Activated B cell treated with CpG ODN at 0.5 μM for 24 hours (primary cell): ENCODE measurements at regions not wholly inside any gene's neighbourhood (a gene's known extent, or its start where the extent isn't known, plus 50 kb on each side); places are given as distances from the start of the nearest gene placed in this dataset.

ENCODE experiments used
- ATAC-seq: fragments of 200-7000 bp; cut with Tn5 transposase; one replicate; pipeline ENCODE4 v1.10.0; 2021; ENCODE audit warnings: low read depth, mild to moderate bottlenecking, moderate library complexity
- CTCF ChIA-PET: fragments of 350-600 bp; sonication (Branson Sonifier 250); formaldehyde crosslinking; loops from one replicate; lab custom pipeline; 2021; ENCODE audit warnings: antibody characterized with exemption; lab: Charles Lee
- POLR2A ChIA-PET: fragments of 350-600 bp; sonication (Branson Sonifier 250); formaldehyde crosslinking; loops from one replicate; lab custom pipeline; 2021; ENCODE audit warnings: antibody characterized with exemption; lab: Charles Lee
- DNase-seq: peaks from one replicate; pipeline ENCODE4 v3.0.0; 2022
- H3K27ac Mint-ChIP-seq: one replicate; pipeline ENCODE4 v1.8.0; 2020; ENCODE audit warnings: mixed read lengths
- H3K27me3 Mint-ChIP-seq: one replicate; pipeline ENCODE4 v1.8.0; 2021; ENCODE audit warnings: mixed read lengths
- H3K36me3 Mint-ChIP-seq: one replicate; pipeline ENCODE4 v1.8.0; 2021; ENCODE audit warnings: low read depth, mixed read lengths
- H3K4me1 Mint-ChIP-seq: one replicate; pipeline ENCODE4 v1.8.0; 2021; ENCODE audit warnings: mixed read lengths
- H3K4me3 Mint-ChIP-seq: one replicate; pipeline ENCODE4 v1.8.0; 2020; ENCODE audit warnings: mild to moderate bottlenecking, mixed read lengths
- H3K9me3 Mint-ChIP-seq: one replicate; pipeline ENCODE4 v1.8.0; 2020; ENCODE audit warnings: mixed read lengths
- CTCF ChIP-seq: fragments of 200-600 bp; IDR thresholded peaks from one replicate; pipeline ENCODE4 v1.8.0; 2022; ENCODE audit warnings: antibody characterized with exemption, mild to moderate bottlenecking
- intact Hi-C: fragments of 100-400 bp; cut with micrococcal nuclease; formaldehyde crosslinking; loops from one replicate; pipeline ENCODE4 v1.15.1; 2024

GRCh38 chr5:111840036-111840674 lies 83.2 kb upstream of the NREP start:
- Mint-ChIP-seq H3K27me3 (no peaks in the 10 kb centered on the region), H3K4me1 (no peaks in the 10 kb centered on the region), H3K27ac (no peak overlapping the region), H3K36me3 (no peaks in the 10 kb centered on the region), H3K4me3 (no peak overlapping the region), H3K9me3 (no peaks in the 10 kb centered on the region)
- POLR2A ChIA-PET: no interaction called here
- TF ChIP-seq CTCF: no peak
- DNase-seq (no peak), ATAC-seq (no peak)
- CTCF ChIA-PET: no interaction called here
- intact Hi-C loops: no loop called here

- Mint-ChIP-seq H3K27ac (no peak overlapping the region), H3K36me3 (no peaks in the 10 kb centered on the region), H3K9me3 (no peaks in the 10 kb centered on the region), H3K27me3 (no peaks in the 10 kb centered on the region), H3K4me3 (no peak overlapping the region), H3K4me1 (no peaks in the 10 kb centered on the region)
- ChIA-PET POLR2A (no interaction called here), CTCF (no interaction called here)
- DNase-seq (no peak), ATAC-seq (no peak)
- TF ChIP-seq CTCF: no peak
- intact Hi-C loops: no loop called here
Observed at GRCh38 chr5:111839438-111839837, 82.4 kb upstream of the NREP start.

- H3K4me3 Mint-ChIP-seq: no peak overlapping the region
- intact Hi-C loops: no loop called here
- no peaks in the 10 kb centered on the region for H3K36me3 Mint-ChIP-seq
- H3K4me1 Mint-ChIP-seq: no peaks in the 10 kb centered on the region
- H3K9me3 Mint-ChIP-seq: no peaks in the 10 kb centered on the region
- ATAC-seq: no peak
- no peak overlapping the region for H3K27ac Mint-ChIP-seq
- no peak for DNase-seq
- no peaks in the 10 kb centered on the region for H3K27me3 Mint-ChIP-seq
- no peak for TF ChIP-seq CTCF
- CTCF ChIA-PET: no interaction called here
- POLR2A ChIA-PET: no interaction called here
Observed at GRCh38 chr5:111836426-111836825, 79.4 kb upstream of the NREP start.

GRCh38 chr5:111834926-111835599 lies 78.1 kb upstream of the NREP start:
- POLR2A ChIA-PET: no interaction called here
- H3K9me3 Mint-ChIP-seq: no peaks in the 10 kb centered on the region
- H3K4me1 Mint-ChIP-seq: no peaks in the 10 kb centered on the region
- TF ChIP-seq CTCF: no peak
- no peak overlapping the region for H3K4me3 Mint-ChIP-seq
- CTCF ChIA-PET: no interaction called here
- no peaks in the 10 kb centered on the region for H3K27me3 Mint-ChIP-seq
- ATAC-seq (no peak), DNase-seq (no peak)
- H3K36me3 Mint-ChIP-seq: no peaks in the 10 kb centered on the region
- intact Hi-C loops: loop anchor here (1.0 kb wide), 2 partner anchors 285 to 312 kb away; no protein-coding TSS in a partner anchor
- H3K27ac Mint-ChIP-seq: no peak overlapping the region

- H3K9me3 Mint-ChIP-seq: no peaks in the 10 kb centered on the region
- no peak overlapping the region for H3K27ac Mint-ChIP-seq
- POLR2A ChIA-PET: no interaction called here
- H3K36me3 Mint-ChIP-seq: no peaks in the 10 kb centered on the region
- CTCF ChIA-PET: no interaction called here
- H3K27me3 Mint-ChIP-seq: no peaks in the 10 kb centered on the region
- H3K4me3 Mint-ChIP-seq: no peak overlapping the region
- no peaks in the 10 kb centered on the region for H3K4me1 Mint-ChIP-seq
- DNase-seq: no peak
- ATAC-seq: no peak
- intact Hi-C loops: no loop called here
- TF ChIP-seq CTCF: no peak
Observed at GRCh38 chr5:111830333-111830732, 73.3 kb upstream of the NREP start.
